Caco-2 (cell line): ENCODE measurements at regions not wholly inside any gene's neighbourhood (a gene's known extent, or its start where the extent isn't known, plus 50 kb on each side); places are given as distances from the start of the nearest gene placed in this dataset.

Experiments used
- BruUV-seq: library from RNA; stranded (reverse); fragments of 400-500 nt; replicated peaks from 2 replicates; lab custom pipeline; 2021; lab: Mats Ljungman, UMichigan
- CTCF ChIA-PET: fragments of 300-600 bp; sonication (Branson Sonifier 250); formaldehyde crosslinking; loops from one replicate; lab custom pipeline; 2022; ENCODE audit warnings: antibody characterized with exemption; lab: Charles Lee
- POLR2A ChIA-PET: fragments of 300-600 bp; sonication (Branson Sonifier 250); formaldehyde crosslinking; loops from one replicate; lab custom pipeline; 2022; ENCODE audit warnings: antibody characterized with exemption; lab: Charles Lee
- DNase-seq, 2 experiments: peaks; one replicate each; pipeline versions ENCODE4 v3.0.0 to v3.0.0-alpha.2; 2020 to 2022
- H3K27me3 ChIP-seq: replicated peaks from 2 replicates; pipeline ENCODE4 v1.6.0; 2011; ENCODE audit warnings: low read length; ENCODE audit not compliant: control insufficient read depth, insufficient read depth
- H3K36me3 ChIP-seq: 2 replicates; pipeline ENCODE4 v1.5.1; 2011; ENCODE audit warnings: low read length; ENCODE audit not compliant: control insufficient read depth, insufficient read depth
- H3K4me1 ChIP-seq: fragments of 250-450 bp; sonication (Bioruptor Pico); 2 replicates; pipeline ENCODE4 v1.5.1; 2020; ENCODE audit warnings: mild to moderate bottlenecking
- H3K4me3 ChIP-seq: 2 replicates; pipeline ENCODE4 v1.5.1; 2011; ENCODE audit warnings: low read depth, mild to moderate bottlenecking, control low read depth, low read length
- H3K9me3 ChIP-seq: fragments of 250-450 bp; sonication (Bioruptor Pico); 2 replicates; pipeline ENCODE4 v1.5.1; 2020; ENCODE audit warnings: mild to moderate bottlenecking, moderate library complexity
- H3K27ac Mint-ChIP-seq: one replicate; pipeline ENCODE4 v1.8.0; 2022; ENCODE audit warnings: mixed read lengths; ENCODE audit not compliant: unreplicated experiment
- H3K27me3 Mint-ChIP-seq: one replicate; pipeline ENCODE4 v1.8.0; 2022; ENCODE audit warnings: mixed read lengths; ENCODE audit not compliant: insufficient read depth, unreplicated experiment
- H3K36me3 Mint-ChIP-seq: one replicate; pipeline ENCODE4 v1.8.0; 2022; ENCODE audit warnings: mild to moderate bottlenecking, mixed read lengths; ENCODE audit not compliant: insufficient read depth, unreplicated experiment
- H3K4me1 Mint-ChIP-seq: one replicate; pipeline ENCODE4 v1.8.0; 2022; ENCODE audit warnings: low read depth, mixed read lengths; ENCODE audit not compliant: unreplicated experiment
- H3K4me3 Mint-ChIP-seq: one replicate; pipeline ENCODE4 v1.8.0; 2022; ENCODE audit warnings: mild to moderate bottlenecking, moderate library complexity, mixed read lengths; ENCODE audit not compliant: unreplicated experiment
- H3K9me3 Mint-ChIP-seq: one replicate; pipeline ENCODE4 v1.8.0; 2022; ENCODE audit warnings: mixed read lengths; ENCODE audit not compliant: unreplicated experiment
- CTCF ChIP-seq, 2 experiments: fragments of 200-600 bp in 1 of 2; IDR thresholded peaks; 1 replicate in 1 of 2; 2 replicates in 1 of 2; pipeline versions ENCODE4 v1.5.1 to v1.8.0; 2011 to 2022; ENCODE audit warnings: antibody characterized with exemption in 1 of 2, control low read depth in 1 of 2, inconsistent platforms in 1 of 2, low read depth in 1 of 2, low read length in 1 of 2, mild to moderate bottlenecking in 1 of 2, moderate library complexity in 1 of 2; ENCODE audit not compliant: insufficient read depth in 1 of 2, severe bottlenecking in 1 of 2, unreplicated experiment in 1 of 2
- intact Hi-C: fragments of 100-400 bp; cut with micrococcal nuclease; formaldehyde crosslinking; loops from one replicate; pipeline ENCODE4 v1.10.0; 2022; ENCODE audit not compliant: unreplicated experiment

GRCh38 chr6:78629154-78629721, 238.1 kb upstream of the IRAK1BP1 start:
- H3K4me1 ChIP-seq, result no peaks in the 10 kb centered on the region
- intact Hi-C loops, result no loop called here
- Mint-ChIP-seq H3K4me3 (no peak overlapping the region), H3K27ac (no peak overlapping the region), H3K36me3 (no peaks in the 10 kb centered on the region), H3K4me1 (no peaks in the 10 kb centered on the region), H3K9me3 (no peaks in the 10 kb centered on the region), H3K27me3 (no peaks in the 10 kb centered on the region)
- H3K4me3 ChIP-seq, result no peak overlapping the region
- H3K9me3 ChIP-seq, result no peaks in the 10 kb centered on the region
- H3K36me3 ChIP-seq, result no peaks in the 10 kb centered on the region
- DNase-seq, result no peak
- H3K27me3 ChIP-seq, result no peaks in the 10 kb centered on the region
- CTCF ChIA-PET, result no interaction called here
- no peak for TF ChIP-seq CTCF (IDR thresholded peaks at IDR 0.05; ENCODE audit: insufficient read depth in 1 of 2, low read depth in 1 of 2, low read length in 1 of 2, severe bottlenecking in 1 of 2, unreplicated experiment in 1 of 2)
- POLR2A ChIA-PET, result no interaction called here
- BruUV-seq, result no TSS peak

- Histone ChIP-seq H3K4me3 (no peak overlapping the region), H3K27me3 (no peaks in the 10 kb centered on the region), H3K36me3 (no peaks in the 10 kb centered on the region), H3K9me3 (no peaks in the 10 kb centered on the region), H3K4me1 (no peaks in the 10 kb centered on the region)
- H3K4me1 Mint-ChIP-seq, result no peaks in the 10 kb centered on the region
- H3K27me3 Mint-ChIP-seq, result no peaks in the 10 kb centered on the region
- ChIA-PET CTCF (no interaction called here), POLR2A (no interaction called here)
- H3K4me3 Mint-ChIP-seq, result no peak overlapping the region
- BruUV-seq, result no TSS peak
- TF ChIP-seq CTCF (IDR thresholded peaks at IDR 0.05; ENCODE audit: insufficient read depth in 1 of 2, low read depth in 1 of 2, low read length in 1 of 2, severe bottlenecking in 1 of 2, unreplicated experiment in 1 of 2), result no peak
- no peaks in the 10 kb centered on the region for H3K36me3 Mint-ChIP-seq
- DNase-seq, result no peak
- H3K27ac Mint-ChIP-seq, result no peak overlapping the region
- intact Hi-C loops, result no loop called here
- H3K9me3 Mint-ChIP-seq, result no peaks in the 10 kb centered on the region
Observed at GRCh38 chr6:78629836-78630235, 237.5 kb upstream of the IRAK1BP1 start.

GRCh38 chr6:78631976-78632375, 235.4 kb upstream of the IRAK1BP1 start:
- Mint-ChIP-seq H3K9me3 (no peaks in the 10 kb centered on the region), H3K27me3 (no peaks in the 10 kb centered on the region), H3K4me1 (no peaks in the 10 kb centered on the region), H3K27ac (no peak overlapping the region), H3K36me3 (no peaks in the 10 kb centered on the region), H3K4me3 (no peak overlapping the region)
- ChIA-PET POLR2A (no interaction called here), CTCF (no interaction called here)
- intact Hi-C loops, result no loop called here
- Histone ChIP-seq H3K4me3 (no peak overlapping the region), H3K4me1 (no peaks in the 10 kb centered on the region), H3K9me3 (no peaks in the 10 kb centered on the region), H3K27me3 (no peaks in the 10 kb centered on the region), H3K36me3 (no peaks in the 10 kb centered on the region)
- DNase-seq, result no peak
- BruUV-seq, result no TSS peak
- TF ChIP-seq CTCF (IDR thresholded peaks at IDR 0.05; ENCODE audit: insufficient read depth in 1 of 2, low read depth in 1 of 2, low read length in 1 of 2, severe bottlenecking in 1 of 2, unreplicated experiment in 1 of 2), result no peak
